B cell (primary cell): ENCODE measurements at regions not wholly inside any gene's neighbourhood (a gene's known extent, or its start where the extent isn't known, plus 50 kb on each side); places are given as distances from the start of the nearest gene placed in this dataset.

Source experiments
- CTCF ChIP-seq: fragments of 200-600 bp; IDR thresholded peaks from one replicate; pipeline ENCODE4 v1.8.0; 2022; ENCODE audit warnings: antibody characterized with exemption, mild to moderate bottlenecking
- EZH2 ChIP-seq: IDR thresholded peaks from 2 replicates; pipeline ENCODE4 v1.6.1; 2012; ENCODE audit warnings: borderline replicate concordance, low read depth, mild to moderate bottlenecking, moderate library complexity, low read length; ENCODE audit not compliant: insufficient read depth, poor library complexity, severe bottlenecking

- no peak for TF ChIP-seq EZH2
- TF ChIP-seq CTCF = no peak
These were observed 136.9 kb upstream of the SALL4 start for GRCh38 chr20:51939259-51939585.
